AG08395 (cell line): ENCODE measurements at regions not wholly inside any gene's neighbourhood (a gene's known extent, or its start where the extent isn't known, plus 50 kb on each side); places are given as distances from the start of the nearest gene placed in this dataset.
A peak's percentile ranks its signal among the peaks of the same experiment; 100 is the strongest.

Experiments used
- DNase-seq: peaks from one replicate; pipeline ENCODE4 v3.0.0; 2012; ENCODE audit warnings: mixed read lengths, low spot score

DNA sequence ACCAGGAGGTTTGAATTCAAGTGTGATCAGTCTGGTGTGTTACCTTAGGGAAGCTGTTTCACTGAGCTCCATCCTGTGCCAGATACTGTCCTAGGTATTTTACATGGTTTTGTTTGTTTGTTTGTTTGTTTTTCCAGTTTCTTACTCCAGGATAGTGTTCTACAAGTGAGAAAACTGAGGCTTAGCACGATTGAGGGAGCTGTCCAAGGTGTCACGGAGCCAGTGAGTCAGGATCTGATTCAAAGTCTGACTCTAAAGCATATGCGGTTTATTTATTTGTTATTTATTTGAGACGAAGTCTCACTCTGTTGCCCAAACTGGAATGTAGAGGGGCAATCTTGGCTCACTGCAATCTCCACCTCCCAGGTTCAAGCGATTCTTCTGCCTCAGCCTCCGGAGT is 79.7 kb upstream of the GNG2 start:
- DNase-seq = peak; percentile 24

DNA sequence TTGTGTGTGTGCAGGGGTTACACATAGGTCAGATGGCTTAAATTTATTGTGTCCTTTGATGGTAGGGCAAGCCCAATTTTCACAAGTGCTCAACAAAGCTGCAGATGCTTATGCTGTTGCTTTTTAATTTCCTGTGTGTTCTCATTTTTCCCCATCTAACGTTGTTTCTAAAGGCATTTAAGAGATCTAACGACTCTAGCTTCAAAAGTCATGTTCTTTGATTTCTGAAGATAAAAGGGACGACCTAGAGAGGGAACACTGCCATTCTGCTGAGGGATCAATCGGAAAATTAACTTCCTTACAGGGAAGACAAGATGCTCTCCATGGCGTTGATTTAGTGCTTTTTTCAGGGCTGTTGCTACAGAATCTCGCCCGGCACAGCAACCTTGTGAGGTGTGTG is 79.0 kb upstream of the GNG2 start:
- no peak for DNase-seq

DNA sequence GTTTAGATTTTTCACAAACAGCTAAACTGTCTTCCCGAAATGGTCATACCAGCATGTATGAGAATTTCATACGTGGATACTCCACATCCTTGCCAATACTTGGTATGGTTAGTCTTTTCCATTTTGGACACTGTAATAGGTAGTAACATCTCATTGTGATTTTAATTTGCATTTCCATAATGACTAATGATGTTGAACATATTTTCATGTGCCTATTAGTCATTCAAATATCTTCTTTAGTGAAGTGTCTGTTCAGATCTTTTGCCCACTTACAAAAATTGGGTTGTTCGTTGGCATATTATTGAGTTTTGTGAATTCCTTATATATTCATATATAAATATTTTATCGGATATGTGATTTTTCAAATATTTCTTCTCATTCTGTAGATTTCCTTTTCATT is 78.0 kb upstream of the GNG2 start:
- DNase-seq = no peak

DNA sequence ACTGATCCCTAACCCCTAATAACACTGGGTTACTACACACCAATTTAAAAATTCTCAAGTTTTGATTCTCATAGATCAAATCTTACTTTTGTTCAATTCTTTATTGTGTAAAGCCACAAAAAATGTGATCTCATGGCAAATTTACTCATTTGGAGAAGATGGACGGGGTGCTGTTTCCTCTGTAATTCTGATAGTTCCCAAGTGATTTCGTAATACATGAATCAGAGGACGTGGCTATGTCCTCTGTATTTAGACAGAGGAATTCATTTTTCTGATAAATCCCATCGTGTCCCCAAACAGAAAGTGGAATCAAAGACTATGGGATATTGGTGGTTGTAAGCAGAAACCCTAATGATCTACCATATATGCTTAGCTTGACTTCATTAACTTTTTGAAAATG is 76.6 kb upstream of the GNG2 start:
- peak; percentile 72 for DNase-seq

DNA sequence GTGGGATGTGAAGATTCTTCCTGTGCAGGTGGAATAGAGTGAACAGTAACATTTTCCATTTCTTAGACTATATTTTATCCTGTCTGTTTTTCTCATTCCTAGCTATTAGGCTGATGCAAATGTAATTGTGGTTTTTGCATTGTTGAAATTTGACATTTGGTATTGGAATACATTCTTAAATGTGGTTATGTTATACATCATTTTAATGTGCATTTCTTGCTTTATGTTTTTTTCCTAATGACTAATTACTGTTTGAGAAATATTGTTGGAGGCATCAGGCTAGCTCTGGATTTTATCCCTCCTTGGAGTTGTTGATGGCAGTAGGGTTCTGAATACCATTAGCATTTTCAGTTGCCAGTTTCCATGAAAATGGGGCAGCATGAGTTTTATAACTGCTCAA is 75.9 kb upstream of the GNG2 start:
- DNase-seq = no peak

DNA sequence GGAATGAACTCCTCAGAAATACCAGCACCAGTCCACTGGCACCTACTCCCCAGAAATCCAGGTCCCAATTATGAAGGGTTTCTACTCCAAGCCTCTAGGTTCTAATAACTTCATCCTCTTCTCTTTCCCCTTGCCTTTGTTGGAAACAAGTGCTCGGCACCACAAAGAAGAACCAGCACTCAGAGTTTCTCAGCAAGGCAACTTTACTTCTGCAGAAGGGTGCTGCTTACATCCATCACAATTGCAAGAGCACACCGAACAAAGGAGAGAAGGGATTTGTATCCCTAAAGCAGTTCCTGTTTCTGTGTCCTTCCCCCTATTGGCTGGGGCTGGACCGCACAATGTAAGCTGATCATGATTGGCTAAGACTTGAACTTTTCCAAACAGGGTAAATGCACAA is 74.2 kb upstream of the GNG2 start:
- no peak for DNase-seq

DNA sequence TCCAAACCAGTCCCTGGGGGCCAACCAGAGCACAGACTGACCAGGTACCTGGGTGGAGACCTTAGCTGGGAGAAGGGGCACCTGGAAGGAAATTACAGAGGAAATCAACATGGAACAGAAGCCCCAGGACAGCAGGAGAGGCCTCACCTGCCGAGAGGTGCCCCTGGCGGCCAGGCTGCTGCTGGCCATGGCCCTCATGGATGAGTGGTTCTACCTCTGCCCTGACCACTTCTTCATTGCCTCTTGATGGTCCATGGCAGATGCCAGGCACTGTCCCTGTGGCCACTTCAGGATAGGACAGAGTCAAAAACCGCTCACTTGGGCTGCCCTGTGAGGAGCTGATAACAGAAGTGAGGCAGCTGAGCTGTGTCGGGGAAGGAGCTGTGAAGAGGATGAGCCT is 73.1 kb upstream of the GNG2 start:
- no peak for DNase-seq

DNA sequence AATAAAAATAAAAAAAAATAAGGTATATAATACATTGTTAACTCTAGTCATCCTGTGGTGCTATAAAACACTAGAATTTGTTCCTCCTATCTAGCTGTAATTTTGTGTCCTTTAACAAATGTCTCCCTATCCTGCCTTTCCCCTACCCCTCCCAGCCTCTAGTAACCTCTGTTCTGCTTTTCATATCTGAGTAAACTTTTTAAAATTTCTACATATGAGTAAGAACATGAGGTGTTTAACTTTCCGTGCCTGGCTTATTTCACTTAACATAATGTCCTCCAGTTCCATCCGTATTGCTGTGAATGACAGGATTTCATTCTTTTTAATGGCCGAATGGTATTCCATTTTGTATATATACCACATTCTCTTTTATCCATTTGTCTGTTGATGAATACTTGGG is 71.3 kb upstream of the GNG2 start:
- no peak for DNase-seq

DNA sequence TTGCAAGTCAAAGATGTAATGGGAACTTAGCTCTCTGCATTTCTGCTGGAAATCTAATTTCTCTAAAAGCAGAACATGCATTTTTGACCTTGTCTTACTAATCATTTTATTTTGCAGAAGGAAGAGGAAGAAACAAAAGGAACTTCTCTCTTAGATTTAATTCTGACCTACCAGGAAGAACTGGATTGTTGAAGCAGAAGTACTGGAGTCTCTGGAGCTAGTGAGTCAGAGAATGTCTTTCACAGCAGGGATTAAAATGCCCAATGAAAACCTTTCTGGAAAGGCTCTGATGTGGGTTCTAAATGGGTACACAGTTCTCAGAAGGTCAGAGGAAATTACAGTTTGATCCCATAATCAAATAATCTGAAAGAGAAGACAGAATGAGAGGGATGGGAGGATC is 70.8 kb upstream of the GNG2 start:
- no peak for DNase-seq

DNA sequence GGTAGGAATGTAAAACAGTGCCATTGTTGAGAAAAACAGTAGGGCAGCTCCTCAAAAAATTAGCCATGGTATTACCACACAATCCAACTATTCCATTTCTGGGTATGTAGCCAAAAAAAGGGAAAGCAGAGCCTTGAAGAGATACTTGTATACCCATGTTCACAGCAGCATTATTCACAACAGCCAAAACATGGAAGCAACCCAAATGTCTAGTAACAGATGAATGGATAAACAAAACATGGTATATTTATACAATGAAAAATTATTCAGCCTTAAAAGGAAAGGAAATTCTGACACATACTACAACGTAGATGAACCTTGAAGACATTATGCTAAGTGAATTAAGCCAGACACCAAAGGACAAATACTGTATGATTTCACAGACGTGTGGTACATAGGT is 67.6 kb upstream of the GNG2 start:
- DNase-seq = peak; percentile 47

DNA sequence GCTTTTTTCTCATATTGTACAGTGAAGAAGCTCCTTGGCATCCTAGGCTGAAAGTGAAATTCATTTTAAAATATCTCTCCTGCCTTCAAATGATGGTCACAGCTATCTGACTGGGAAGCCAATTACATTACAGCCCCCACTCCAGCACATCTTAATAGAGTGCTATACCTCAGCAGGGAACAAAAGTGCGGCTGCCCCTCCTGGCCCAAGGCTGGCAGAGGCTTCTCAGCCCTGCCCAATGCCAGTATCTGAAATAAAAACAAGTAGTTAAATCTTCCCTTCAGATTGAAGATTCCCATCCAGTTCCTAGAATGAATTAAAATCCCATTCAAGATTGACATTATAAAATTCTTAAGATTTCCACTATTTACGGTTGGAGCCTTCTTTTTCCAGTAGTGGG is 54.9 kb upstream of the GNG2 start:
- no peak for DNase-seq

DNA sequence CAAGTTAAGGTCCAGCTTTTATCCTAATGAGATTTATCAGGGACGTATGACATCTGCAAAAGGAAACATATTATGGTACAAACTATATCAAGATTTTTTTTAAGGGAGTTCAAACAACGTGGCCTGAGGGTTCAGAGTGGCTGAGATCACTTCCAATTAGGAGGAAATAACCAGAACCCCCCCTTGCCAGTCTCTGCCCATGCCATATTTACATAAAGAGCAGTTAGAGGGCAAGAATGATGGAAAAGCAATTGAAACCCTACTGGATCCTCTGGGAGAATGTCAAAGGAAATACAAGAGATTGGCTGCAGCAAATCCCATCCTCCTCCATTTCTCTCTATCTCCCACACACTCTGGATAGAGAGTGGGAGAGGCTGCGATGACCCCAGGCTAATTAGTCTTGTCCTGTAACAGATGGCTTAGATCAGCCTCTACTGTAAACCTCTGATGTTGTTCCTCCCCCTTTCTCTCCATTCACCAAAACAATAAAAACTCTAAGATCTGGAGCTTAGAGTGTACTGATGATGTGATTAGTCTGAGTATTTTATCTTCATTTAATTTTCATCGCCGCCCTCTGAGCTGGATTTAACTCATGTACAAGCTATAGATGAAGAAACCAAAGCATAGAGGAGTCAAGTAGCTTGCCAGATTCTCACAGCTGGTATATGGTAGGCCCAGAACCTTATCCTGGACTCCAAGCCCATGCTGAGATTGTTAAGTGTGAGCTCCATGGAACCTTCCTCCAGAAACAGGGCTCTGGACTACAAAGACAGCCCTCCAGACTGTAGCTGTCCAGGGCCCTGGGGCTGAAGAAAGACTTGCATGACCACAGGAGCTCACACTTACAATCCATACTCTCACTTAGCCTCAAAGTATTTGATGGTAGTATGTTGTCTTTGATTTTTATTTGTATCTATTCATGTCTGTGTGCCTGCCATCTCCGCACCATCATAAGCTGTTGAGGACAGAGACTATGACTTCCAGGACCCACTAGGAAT is 54.1 kb upstream of the GNG2 start:
- peak; percentile 37 for DNase-seq

DNA sequence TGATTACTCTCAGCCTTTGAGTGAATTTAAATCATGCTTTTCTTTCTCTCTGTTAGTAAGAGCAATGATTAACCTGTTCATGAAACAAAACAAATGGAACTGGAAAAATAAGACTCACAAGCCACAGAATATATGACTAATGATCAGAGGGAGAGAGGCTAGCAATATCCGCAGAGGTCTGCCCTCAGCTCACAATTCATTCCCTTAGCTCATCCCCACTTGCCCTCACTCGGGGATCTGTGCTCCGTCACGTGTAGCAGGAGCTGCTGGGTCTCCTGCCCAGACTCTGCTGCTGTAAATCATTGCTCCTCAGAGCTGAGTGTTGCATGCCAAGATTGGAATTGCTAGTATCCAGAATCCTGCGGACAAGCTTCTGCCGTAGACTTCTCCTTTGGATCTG is 53.1 kb upstream of the GNG2 start:
- DNase-seq = peak; percentile 62
